HUES48 (cell line): ENCODE measurements at regions not wholly inside any gene's neighbourhood (a gene's known extent, or its start where the extent isn't known, plus 50 kb on each side); places are given as distances from the start of the nearest gene placed in this dataset.

ENCODE experiments used
- H3K27ac ChIP-seq: one replicate; pipeline ENCODE4 v1.7.0; 2013; ENCODE audit warnings: low read depth, low read length, inconsistent platforms
- H3K27me3 ChIP-seq: 2 replicates; pipeline ENCODE4 v1.6.1; 2013; ENCODE audit warnings: mild to moderate bottlenecking, low read length; ENCODE audit not compliant: control insufficient read depth, insufficient read depth
- H3K36me3 ChIP-seq: 2 replicates; pipeline ENCODE4 v1.6.1; 2013; ENCODE audit warnings: low read length; ENCODE audit not compliant: control insufficient read depth, insufficient read depth
- H3K4me1 ChIP-seq: 2 replicates; pipeline ENCODE4 v1.6.1; 2013; ENCODE audit warnings: mild to moderate bottlenecking, low read length; ENCODE audit not compliant: control insufficient read depth, insufficient read depth
- H3K4me3 ChIP-seq: 2 replicates; pipeline ENCODE4 v1.5.1; 2013; ENCODE audit warnings: mild to moderate bottlenecking, low read depth, low read length
- H3K9ac ChIP-seq: 2 replicates; pipeline ENCODE4 v1.6.1; 2013; ENCODE audit warnings: mild to moderate bottlenecking, low read depth, low read length, moderate library complexity
- H3K9me3 ChIP-seq: 2 replicates; pipeline ENCODE4 v1.6.1; 2013; ENCODE audit warnings: low read length; ENCODE audit not compliant: control insufficient read depth, insufficient read depth

DNA sequence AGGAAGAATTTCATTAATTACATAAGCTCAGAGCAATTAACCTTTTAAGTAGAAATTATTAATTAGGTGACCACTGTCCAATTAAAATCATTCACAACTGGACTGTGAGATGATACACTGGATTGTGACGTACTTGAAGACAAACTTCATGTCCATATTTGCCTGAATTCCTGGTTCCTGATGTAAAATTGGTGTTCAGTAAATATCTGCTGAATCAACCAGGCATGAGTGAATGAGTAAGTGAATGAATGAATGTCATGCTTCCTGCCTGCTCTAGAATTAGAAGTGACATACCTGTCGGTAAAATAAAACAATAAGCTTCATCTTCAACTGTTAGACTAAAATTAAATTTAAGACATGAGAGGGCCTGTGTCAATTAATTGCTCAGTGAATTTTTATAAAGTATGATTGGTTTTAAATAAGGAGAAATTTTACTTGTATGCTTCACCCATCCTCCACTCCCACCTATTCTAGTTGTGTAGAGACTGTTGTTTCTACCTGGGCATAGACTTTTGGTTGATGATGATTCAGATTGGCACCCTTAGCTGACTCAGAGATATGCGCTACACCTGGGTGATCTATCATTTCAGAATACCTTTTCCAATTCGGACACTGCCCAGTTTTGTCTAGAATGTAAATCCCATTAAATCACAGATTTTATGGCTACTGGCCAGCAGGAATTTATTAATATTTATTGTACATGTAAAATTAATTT lies 56.9 kb upstream of the PTGS2 start:
- no peaks in the 10 kb centered on the region for H3K9me3 ChIP-seq
- H3K27me3 ChIP-seq: no peaks in the 10 kb centered on the region
- no peak overlapping the region for H3K9ac ChIP-seq
- no peak overlapping the region for H3K4me3 ChIP-seq
- H3K4me1 ChIP-seq: no peaks in the 10 kb centered on the region
- H3K36me3 ChIP-seq: no peaks in the 10 kb centered on the region
- H3K27ac ChIP-seq: no peak overlapping the region

DNA sequence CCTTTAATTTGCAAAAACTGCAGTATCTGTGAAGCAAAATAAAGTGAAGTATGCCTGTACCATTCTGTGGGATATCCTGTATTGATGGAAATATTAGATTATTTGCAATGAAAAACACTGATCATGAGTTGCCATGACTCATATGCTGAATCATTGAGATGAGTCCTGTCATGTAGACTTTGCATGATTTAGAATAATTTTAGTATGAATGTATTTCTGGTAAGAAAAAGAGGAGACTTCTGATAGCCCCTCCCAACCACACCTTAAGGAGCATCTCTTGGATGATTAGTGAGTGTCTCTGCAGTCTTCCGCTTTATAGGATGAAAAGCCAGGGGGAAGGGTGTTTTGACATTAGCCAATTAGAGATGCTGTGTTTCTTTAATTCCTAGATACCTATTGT lies 55.2 kb upstream of the PTGS2 start:
- H3K9ac ChIP-seq: no peak overlapping the region
- no peak overlapping the region for H3K4me3 ChIP-seq
- H3K4me1 ChIP-seq: no peaks in the 10 kb centered on the region
- no peak overlapping the region for H3K27ac ChIP-seq
- no peaks in the 10 kb centered on the region for H3K9me3 ChIP-seq
- no peaks in the 10 kb centered on the region for H3K27me3 ChIP-seq
- H3K36me3 ChIP-seq: no peaks in the 10 kb centered on the region

DNA sequence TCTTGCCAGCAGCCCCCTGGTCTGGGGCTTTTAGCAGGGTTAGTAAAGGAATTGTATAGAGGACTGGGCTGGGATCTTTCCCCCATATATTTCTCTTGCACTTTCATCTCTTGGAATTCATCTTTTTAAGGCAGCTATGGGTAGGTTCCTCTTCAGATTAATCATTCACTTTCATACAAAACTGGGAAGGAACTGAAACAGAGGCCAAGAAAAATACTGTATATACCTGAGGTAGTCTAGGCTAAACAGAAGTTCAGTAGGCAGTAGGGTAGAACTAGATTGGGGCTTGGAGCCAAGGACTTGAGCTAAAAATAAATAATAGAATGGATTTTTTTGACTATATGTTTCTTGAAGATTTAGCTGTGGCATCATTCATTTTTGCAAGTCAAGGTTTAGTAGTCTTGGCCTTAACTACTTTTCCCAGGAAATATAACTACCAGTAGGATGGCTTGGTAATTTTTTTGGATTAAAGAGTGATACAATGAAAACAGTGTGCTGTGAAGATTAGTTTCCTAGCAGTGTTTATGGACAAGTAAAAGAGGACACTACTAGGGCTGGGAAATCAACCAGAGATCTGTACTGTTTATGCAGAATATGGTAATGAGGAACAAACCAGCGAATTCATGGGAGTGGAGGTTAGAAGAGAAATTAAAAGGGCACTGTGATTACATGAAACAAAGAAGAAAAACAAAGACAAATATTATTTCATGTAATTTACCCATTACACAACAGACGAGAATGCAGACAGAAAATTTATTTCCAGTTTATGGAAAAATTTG lies 50.9 kb upstream of the PTGS2 start:
- H3K27ac ChIP-seq: no peak overlapping the region
- H3K4me1 ChIP-seq: no peaks in the 10 kb centered on the region
- H3K27me3 ChIP-seq: no peaks in the 10 kb centered on the region
- H3K36me3 ChIP-seq: no peaks in the 10 kb centered on the region
- H3K9me3 ChIP-seq: no peaks in the 10 kb centered on the region
- H3K9ac ChIP-seq: no peak overlapping the region
- H3K4me3 ChIP-seq: no peak overlapping the region
